Activated CD4-positive, alpha-beta T cell treated with anti-CD3 and anti-CD28 coated beads, Interleukin-2, amount 50 U/mL, for 1 hour (primary cell): ENCODE measurements at regions not wholly inside any gene's neighbourhood (a gene's known extent, or its start where the extent isn't known, plus 50 kb on each side); places are given as distances from the start of the nearest gene placed in this dataset.
"Not testable (repeated sequence)": the region's sequence is repeated elsewhere in the genome, so short reads cannot be mapped to it uniquely, and the experiment has no call there.

Source experiments
- DNase-seq: peaks from one replicate; pipeline ENCODE4 v3.0.0-alpha.2; 2020

- DNase-seq = not testable (repeated sequence)
These were observed 281.9 kb downstream of the GOLGA6L6 start for GRCh38 chr15:20259559-20260190.

- not testable (repeated sequence) for DNase-seq
These were observed 285.2 kb downstream of the GOLGA6L6 start for GRCh38 chr15:20256394-20256793.

GRCh38 chr15:20255641-20256040, 286.0 kb downstream of the GOLGA6L6 start:
- DNase-seq = not testable (repeated sequence)

- DNase-seq = not testable (repeated sequence)
These were observed 288.5 kb downstream of the GOLGA6L6 start for GRCh38 chr15:20253047-20253615.

- DNase-seq = not testable (repeated sequence)
These were observed 289.6 kb downstream of the GOLGA6L6 start for GRCh38 chr15:20252040-20252439.

GRCh38 chr15:20251214-20252005, 290.2 kb downstream of the GOLGA6L6 start:
- not testable (repeated sequence) for DNase-seq

- not testable (repeated sequence) for DNase-seq
These were observed 291.4 kb downstream of the GOLGA6L6 start for GRCh38 chr15:20250206-20250605.

- not testable (repeated sequence) for DNase-seq
These were observed 292.0 kb downstream of the GOLGA6L6 start for GRCh38 chr15:20249677-20249970.

GRCh38 chr15:20248434-20248833, 293.2 kb downstream of the GOLGA6L6 start:
- DNase-seq = not testable (repeated sequence)

- DNase-seq = not testable (repeated sequence)
These were observed 294.5 kb downstream of the GOLGA6L6 start for GRCh38 chr15:20247137-20247536.

GRCh38 chr15:20246624-20247023, 295.0 kb downstream of the GOLGA6L6 start:
- not testable (repeated sequence) for DNase-seq

- DNase-seq = not testable (repeated sequence)
These were observed 295.7 kb downstream of the GOLGA6L6 start for GRCh38 chr15:20245856-20246255.

- DNase-seq = not testable (repeated sequence)
These were observed 296.8 kb downstream of the GOLGA6L6 start for GRCh38 chr15:20244792-20245191.

- not testable (repeated sequence) for DNase-seq
These were observed 297.9 kb downstream of the GOLGA6L6 start for GRCh38 chr15:20243486-20244240.

- not testable (repeated sequence) for DNase-seq
These were observed 301.2 kb downstream of the GOLGA6L6 start for GRCh38 chr15:20240366-20240917.

GRCh38 chr15:20239186-20239585, 302.4 kb downstream of the GOLGA6L6 start:
- DNase-seq = not testable (repeated sequence)

- DNase-seq = not testable (repeated sequence)
These were observed 304.2 kb downstream of the GOLGA6L6 start for GRCh38 chr15:20237256-20238020.

- DNase-seq = not testable (repeated sequence)
These were observed 305.9 kb downstream of the GOLGA6L6 start for GRCh38 chr15:20235728-20236127.

- DNase-seq = not testable (repeated sequence)
These were observed 307.5 kb downstream of the GOLGA6L6 start for GRCh38 chr15:20234006-20234540.

- DNase-seq = not testable (repeated sequence)
These were observed 309.1 kb downstream of the GOLGA6L6 start for GRCh38 chr15:20232457-20232856.

GRCh38 chr15:20230656-20231055, 310.9 kb downstream of the GOLGA6L6 start:
- DNase-seq = not testable (repeated sequence)

- DNase-seq = not testable (repeated sequence)
These were observed 312.8 kb downstream of the GOLGA6L6 start for GRCh38 chr15:20228791-20229190.
